ENCODE measurements at regions not wholly inside any gene's neighbourhood (a gene's known extent, or its start where the extent isn't known, plus 50 kb on each side); places are given as distances from the start of the nearest gene placed in this dataset.

DNA sequence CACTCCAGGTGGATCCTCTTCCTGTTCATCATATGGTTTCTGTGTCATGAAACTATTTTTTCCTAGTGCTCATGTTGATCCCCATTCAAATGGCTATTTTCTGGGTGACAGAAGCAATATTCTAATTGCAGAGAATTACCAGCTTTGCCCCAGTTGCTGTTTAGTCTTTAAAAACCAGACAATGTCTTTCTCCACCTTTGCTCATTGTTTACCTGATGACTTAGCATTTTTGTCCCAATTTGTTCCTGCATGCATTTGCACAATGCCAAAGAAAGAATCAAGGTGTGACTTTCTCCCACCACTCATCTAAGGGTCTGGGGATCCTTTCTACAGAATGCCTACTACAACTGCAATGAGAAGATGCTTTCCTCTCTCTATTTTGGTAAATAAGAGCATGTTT, 439.9 kb upstream of the MAF start:
- TF ChIP-seq, protein P1, sequence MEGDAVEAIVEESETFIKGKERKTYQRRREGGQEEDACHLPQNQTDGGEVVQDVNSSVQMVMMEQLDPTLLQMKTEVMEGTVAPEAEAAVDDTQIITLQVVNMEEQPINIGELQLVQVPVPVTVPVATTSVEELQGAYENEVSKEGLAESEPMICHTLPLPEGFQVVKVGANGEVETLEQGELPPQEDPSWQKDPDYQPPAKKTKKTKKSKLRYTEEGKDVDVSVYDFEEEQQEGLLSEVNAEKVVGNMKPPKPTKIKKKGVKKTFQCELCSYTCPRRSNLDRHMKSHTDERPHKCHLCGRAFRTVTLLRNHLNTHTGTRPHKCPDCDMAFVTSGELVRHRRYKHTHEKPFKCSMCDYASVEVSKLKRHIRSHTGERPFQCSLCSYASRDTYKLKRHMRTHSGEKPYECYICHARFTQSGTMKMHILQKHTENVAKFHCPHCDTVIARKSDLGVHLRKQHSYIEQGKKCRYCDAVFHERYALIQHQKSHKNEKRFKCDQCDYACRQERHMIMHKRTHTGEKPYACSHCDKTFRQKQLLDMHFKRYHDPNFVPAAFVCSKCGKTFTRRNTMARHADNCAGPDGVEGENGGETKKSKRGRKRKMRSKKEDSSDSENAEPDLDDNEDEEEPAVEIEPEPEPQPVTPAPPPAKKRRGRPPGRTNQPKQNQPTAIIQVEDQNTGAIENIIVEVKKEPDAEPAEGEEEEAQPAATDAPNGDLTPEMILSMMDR (IDR thresholded peaks at IDR 0.05), result no peak
- TF ChIP-seq POLR2A (IDR thresholded peaks at IDR 0.05) (no peak), POLR2AphosphoS5 (IDR thresholded peaks at IDR 0.05) (no peak)
